Stimulated activated CD4-positive, alpha-beta T cell treated with anti-CD3 and anti-CD28 coated beads, TNF-alpha, amount 100 ng/mL, for 24 hours (primary cell): ENCODE measurements at regions not wholly inside any gene's neighbourhood (a gene's known extent, or its start where the extent isn't known, plus 50 kb on each side); places are given as distances from the start of the nearest gene placed in this dataset.
"Not testable (repeated sequence)": the region's sequence is repeated elsewhere in the genome, so short reads cannot be mapped to it uniquely, and the experiment has no call there.

Experiments
- DNase-seq, 3 experiments: peaks; one replicate each; pipeline ENCODE4 v3.0.0-alpha.2; 2020; ENCODE audit warnings: low read depth in 3 of 3

DNA sequence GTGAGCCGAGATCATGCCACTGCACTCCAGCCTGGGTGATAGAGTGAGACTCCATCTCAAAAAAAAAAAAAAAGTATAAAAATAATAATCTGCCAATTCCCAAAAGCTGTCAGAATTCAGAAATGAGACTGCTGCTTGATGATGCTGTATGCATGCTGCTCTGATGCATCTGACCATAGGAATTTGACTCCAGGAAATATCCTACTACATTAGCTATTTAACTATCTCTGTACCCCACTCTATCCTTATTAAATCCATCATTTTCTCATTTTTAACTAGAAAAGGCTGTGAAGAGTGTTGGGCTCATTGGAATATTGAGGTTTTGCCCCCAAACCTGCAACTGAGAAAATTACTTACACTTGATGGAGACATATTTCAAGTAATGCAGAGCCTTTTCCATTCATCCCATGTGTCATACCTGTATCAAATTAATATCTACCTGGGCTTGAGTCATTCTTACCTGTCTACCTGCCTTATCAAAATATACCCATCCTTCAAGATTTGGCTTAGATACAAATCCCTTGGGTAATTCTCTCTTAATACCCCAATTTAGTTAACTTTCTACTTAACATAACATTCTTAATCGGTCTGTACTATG lies 135.2 kb upstream of the PREP start:
- no peak for DNase-seq

- DNase-seq: no peak
These were observed 134.1 kb upstream of the PREP start for GRCh38 chr6:105536961-105537360.

DNA sequence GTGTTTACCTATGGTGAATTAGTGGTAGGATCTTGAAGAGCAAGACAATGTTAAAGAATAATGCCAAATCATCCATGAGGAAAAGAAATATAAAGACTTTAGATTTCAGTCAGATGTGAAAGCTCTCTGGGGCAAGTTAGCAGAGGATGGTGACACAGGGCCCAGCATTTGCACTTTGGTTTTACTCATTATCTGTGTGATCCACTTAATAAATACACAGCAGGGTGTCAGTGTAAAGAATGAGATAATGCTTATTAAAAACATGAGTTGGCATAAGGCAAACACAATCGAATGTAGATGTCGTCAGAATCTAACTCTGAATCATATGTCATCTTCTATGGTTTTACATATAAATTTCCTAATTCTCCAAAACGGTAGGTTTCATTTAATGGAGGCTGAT lies 130.4 kb upstream of the PREP start:
- no peak for DNase-seq

- no peak for DNase-seq
These were observed 123.5 kb upstream of the PREP start for GRCh38 chr6:105526225-105526872.

GRCh38 chr6:105522626-105523322 lies 119.9 kb upstream of the PREP start:
- DNase-seq: no peak

DNA sequence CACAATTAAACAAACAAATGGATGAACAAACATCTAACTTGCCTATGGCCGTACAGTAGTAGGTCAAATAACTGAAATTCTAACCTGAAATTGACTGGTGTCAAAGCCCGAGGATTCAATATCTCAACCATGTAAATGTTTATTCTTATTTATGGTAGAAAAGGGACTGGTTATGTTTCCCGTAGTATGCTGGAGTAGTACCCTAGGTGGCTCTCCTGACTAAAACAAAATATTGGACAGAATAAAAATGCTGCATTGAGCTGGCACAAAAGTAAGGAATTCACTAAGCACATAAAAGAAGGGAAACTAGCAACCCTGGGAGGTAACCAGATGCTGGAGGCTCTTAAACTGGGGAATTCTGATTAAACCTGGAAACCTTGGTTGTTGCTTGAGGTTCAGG lies 117.1 kb upstream of the PREP start:
- no peak for DNase-seq

DNA sequence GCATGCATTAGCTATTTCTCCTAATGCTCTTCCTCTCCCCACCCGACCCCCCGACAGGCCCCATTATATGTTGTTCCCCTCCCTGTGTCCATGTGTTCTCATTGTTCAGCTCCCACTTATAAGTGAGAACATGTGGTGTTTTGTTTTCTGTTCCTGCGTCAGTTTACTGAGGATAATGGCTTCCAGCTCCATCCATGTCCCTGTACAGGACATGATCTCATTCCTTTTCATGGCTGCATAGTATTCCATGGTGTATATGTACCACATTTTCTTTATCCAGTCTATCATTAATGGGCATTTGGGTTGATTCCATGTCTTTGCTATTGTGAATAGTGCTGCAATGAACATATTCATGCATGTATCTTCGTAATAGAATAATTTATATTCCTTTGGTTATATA lies 116.1 kb upstream of the PREP start:
- DNase-seq: not testable (repeated sequence)

DNA sequence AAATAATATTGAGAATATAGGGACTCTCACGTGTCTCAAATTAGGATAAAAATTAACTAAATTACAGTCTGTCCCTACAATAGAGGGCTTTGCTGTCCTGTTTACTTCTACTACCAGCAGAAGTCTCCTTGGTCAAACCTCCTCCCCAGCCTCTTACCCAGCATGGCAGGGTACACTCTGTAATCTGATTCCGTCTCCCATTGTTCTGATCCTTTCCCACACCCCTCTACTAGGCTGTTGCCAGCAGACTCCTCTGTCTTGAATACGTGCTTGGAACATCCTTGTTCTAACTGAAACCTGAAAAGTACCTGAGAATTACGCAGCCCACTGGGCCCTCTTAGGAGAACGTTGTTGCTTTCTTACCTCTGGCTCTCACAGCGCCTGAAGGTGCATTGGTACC lies 112.2 kb upstream of the PREP start:
- DNase-seq: no peak

DNA sequence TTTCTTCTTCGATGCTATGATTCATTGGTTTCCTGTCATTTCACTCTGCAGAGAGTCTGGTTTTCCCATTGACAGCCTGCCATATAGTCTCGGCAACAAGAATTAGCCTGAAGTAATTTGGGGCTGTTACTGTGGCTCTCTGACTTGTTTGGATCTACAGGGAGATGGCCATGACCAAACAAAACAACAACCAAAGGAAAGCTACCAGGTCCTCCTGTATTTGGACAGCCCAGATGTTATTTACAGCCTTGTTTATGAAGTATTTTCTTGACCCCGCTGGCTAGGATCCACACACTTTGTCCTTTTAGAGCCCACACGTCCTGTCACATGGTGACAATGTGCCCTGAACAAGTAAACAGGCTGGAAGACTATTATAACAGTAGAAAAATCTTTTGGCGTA lies 111.4 kb upstream of the PREP start:
- no peak for DNase-seq

DNA sequence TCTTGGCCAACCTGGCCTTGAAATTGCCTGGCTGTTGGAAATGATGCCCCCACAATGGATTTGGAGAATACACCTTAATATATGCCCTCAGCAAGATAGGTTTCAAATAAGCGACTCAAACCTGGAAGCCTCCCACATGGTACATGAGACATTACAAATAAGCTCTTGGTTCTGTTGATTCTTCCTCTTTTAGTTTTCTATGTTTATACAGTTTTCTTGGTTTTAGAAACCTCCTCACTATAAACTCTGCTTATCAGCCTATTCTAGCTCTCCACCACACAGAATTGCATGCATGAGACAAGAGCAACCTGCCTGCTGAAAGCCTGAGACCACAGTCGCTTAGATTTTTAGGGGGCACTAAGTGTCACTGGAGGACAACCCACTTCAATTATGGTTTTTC lies 108.8 kb upstream of the PREP start:
- DNase-seq: no peak

DNA sequence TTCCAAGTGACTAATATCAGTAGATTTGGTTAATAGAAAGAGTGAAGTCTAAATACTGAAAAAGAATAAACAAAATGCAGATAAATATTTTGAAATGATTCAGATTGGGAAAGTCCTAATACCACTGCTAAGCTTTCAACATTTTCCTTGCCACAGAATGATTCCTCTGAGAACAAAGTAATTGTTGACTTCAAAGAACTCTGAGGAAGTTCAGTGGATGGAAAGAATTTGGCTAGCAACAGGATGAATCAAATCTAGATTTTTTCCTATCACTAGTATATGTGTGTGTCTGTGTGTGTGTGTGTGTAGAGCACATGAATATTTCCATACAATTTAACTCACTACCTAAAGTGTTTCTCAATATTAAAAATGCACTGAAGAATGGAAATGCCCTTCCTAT lies 107.9 kb upstream of the PREP start:
- DNase-seq: no peak

GRCh38 chr6:105509506-105510331 lies 106.8 kb upstream of the PREP start:
- no peak for DNase-seq

- DNase-seq: no peak
These were observed 104.9 kb upstream of the PREP start for GRCh38 chr6:105507811-105508210.

DNA sequence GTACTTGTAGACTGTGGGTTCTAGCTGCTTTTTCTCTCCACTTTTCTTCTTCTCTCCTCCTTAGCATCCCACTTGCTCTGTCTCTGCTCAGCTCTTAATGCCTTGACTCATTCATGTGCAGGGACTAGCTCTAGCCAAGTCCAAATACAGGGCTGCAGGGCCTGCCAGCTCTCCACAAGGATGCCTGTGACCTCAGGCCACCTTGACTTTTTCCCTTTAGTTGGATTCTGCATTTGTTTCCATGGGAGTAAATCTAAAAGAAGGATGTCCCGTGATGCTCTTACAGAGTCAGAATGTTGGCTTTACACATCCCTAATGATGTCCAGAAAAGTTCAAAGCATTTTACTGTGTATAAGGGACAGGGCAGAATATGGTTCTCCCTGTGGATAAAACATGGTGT lies 101.8 kb upstream of the PREP start:
- no peak for DNase-seq

- DNase-seq: no peak
These were observed 100.8 kb upstream of the PREP start for GRCh38 chr6:105503641-105504040.

- DNase-seq: no peak
These were observed 99.0 kb upstream of the PREP start for GRCh38 chr6:105501826-105502344.

DNA sequence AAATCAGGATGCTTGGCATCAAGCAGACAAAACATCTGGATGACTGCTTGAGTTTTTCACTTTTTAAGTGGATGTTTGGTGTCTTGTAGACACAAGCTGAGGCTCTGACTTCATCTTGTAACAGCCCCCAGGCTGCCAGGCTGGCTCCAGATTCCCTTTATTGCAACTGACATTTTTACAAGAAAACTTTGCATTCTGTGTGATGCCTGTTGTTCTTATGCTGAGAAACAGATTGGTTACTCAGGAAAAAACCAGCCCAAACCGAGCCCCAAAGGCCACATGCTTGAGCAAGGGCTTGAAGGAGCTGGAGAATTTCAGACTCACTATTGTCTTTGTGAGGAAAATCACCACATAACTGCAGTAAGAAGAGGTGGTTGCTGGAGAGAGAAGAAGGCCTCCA lies 98.4 kb upstream of the PREP start:
- no peak for DNase-seq

- DNase-seq: no peak
These were observed 97.8 kb upstream of the PREP start for GRCh38 chr6:105500693-105501092.

DNA sequence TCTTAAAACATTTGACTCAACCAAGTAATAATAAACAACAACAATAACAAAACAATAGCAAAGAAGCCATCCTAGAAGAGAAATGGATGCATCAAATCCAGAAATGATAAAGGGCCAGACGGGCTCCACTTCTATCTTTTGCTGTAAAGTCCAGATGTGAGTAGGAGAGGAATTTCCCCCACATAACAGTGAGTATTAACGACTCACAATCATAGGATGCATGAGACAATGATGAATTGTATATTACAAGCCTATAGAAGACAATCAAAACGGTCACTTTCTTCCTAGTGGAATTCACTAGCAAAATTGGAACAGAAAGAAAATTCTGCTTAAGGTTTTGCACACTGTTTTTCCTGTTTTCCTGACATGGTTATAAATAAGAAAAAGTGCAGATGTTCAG lies 97.0 kb upstream of the PREP start:
- DNase-seq: no peak

GRCh38 chr6:105499136-105499870 lies 96.4 kb upstream of the PREP start:
- DNase-seq: no peak

- DNase-seq: no peak
These were observed 94.7 kb upstream of the PREP start for GRCh38 chr6:105497549-105497948.

GRCh38 chr6:105495515-105495914 lies 92.6 kb upstream of the PREP start:
- DNase-seq: no peak
